SK-N-SH (cell line): ENCODE measurements at regions not wholly inside any gene's neighbourhood (a gene's known extent, or its start where the extent isn't known, plus 50 kb on each side); places are given as distances from the start of the nearest gene placed in this dataset.

Source experiments
- SMC3 ChIP-seq: IDR thresholded peaks from 2 replicates; pipeline ENCODE4 v1.6.1; 2012; ENCODE audit warnings: low read depth, low read length, improper control_type of control experiment

- no peak for TF ChIP-seq SMC3
Observed at GRCh38 chr6:55632953-55633352, 54.0 kb upstream of the HMGCLL1 start (continued).
